ENCODE measurements at regions not wholly inside any gene's neighbourhood (a gene's known extent, or its start where the extent isn't known, plus 50 kb on each side); places are given as distances from the start of the nearest gene placed in this dataset.

DNA sequence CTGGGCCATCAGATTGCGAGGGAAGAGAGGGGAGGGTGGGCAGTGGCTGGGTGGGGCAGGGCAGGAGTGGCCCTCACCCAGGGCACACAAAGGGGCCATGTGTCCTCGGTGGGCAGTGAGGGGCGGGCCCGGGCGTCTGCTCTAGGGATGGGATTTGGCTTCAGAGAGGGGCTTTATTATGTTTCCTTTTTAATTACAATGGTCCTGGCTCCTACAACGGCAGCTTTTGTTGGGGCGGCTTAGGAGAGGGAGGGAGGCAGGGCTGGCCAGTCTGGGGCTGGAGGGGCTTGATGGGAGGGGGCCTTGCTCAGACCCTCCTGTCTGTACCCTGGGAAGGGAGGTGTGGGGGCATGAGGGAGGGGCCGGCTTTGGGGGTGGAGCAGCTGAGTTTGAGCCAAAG is 102.8 kb upstream of the WNT4 start:
- DNase-seq (ENCODE audit: low read depth) = no peak

DNA sequence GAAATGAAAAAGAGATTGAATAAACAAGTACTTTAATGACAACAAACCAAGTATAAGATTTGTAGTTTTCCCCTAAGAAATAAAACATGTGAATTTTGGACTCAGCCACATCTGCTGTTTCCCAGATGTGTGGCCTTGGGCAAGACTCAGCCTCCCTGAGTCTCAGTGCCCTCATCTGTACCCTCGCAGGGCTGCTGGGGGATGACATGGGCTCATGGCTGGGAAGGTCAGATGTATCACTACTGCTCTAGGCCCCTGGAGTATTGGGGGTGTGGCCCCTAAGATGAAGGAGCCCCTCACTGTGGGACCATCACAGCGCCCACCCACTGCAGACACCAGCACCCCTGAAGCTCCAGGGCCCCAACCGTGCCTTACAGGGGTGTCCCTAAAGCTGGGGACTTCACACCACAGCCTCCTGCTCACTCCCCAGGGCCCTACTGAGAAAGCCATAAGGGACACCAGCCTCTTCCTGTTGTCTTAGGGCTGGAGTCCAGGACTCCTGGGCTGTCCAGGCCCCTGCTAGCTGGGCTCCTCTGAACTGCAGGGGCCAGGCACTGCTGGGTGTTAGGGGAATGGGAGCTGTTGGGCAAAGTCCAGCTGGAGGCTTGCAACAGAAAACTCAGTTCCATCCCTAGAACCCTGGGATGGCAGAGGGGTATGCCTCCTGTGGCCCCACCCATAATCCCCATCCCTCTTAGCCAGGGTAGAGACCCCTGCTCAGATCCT is 104.0 kb upstream of the WNT4 start:
- no peak for DNase-seq (ENCODE audit: low read depth)

DNA sequence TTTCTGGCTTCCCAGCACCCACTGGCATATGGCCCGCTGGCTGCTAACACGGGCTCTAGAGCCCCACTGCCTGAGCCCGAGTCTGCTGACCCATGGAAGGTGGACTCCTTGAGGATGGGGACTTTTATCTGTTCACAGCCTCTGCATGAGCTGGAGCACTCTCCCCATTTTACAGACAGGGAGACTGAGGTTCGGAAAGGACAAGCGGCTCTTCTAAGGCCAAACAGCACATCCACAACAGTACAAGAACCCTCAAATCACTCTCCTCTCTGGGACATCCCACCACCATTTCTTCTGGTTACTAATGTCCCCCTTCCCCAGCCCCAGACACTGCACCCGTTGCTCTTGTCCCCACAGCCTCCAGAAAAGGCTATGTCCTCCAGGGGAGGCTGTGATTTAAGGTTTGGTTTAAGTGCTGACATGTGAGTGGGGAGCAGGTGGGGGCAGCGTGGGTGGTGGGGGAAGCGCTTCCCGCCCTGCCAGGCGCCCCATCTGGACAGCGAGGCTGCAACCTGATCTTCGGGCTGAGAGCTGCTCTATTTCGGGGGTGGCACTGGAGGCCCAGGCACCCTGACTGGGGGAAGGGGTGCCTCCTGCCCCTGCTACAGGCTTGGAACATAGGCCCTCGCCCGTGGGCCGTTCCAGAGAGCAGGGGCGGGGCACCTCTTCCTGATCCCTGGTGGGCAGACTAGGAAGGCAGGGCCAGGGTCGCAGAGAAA is 104.8 kb upstream of the WNT4 start:
- DNase-seq (ENCODE audit: low read depth) = no peak

DNA sequence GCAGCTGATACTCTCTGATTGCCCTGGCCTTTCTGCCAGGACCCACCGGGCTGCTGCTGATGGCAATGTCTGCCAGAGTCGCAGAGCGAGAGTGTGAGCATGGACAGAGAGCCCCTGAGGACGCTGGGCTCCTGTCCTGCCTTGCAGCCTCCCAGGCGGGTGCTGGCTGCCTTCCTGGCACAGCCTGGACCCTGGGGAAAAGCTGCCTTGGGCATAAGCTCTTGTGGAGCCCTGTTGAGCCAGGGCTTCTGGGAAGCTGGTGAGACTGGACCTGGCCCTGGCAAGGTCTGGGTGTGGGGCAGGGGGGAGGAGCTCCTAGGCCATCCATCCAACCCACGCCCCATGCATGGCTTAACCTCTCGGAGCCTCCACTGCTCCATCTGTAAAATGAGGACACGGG is 105.8 kb upstream of the WNT4 start:
- no peak for DNase-seq (ENCODE audit: low read depth)

DNA sequence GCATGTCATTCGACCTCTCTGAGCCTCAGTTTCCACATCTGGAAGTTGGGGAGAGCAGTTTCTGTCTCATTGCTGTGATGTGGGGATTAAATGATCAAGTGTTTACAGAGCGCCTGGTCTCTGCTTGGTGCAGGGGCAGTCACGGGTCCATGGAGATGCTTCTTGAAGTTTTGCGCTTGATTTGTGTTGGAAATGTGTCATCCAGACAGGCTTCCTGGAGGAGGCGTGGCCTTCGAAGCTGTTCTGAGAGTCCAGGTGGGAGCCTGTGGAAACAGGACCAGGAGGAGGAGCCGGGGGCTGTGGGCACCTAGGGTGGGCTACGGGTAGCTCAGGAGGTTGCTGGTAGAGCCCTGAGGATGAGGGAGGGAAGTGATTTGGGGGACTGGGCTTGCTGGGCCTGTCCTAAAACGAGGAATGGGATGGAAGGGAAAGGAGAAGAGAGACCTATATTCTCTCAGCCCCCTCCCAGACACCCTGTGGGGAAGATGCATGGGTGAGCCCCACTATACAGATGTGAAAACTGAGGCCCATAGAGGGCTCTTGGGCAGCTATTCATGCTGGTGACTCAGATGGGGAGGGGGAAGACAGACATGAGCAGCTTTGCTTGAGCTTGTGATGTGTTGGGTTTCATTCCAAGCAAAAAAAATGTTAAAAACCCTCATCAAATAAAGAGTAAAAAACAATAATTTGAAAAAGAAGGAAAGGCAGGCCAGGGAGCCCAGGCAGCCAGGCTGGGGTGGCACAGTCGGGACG is 107.2 kb upstream of the WNT4 start:
- DNase-seq (ENCODE audit: low read depth) = no peak

DNA sequence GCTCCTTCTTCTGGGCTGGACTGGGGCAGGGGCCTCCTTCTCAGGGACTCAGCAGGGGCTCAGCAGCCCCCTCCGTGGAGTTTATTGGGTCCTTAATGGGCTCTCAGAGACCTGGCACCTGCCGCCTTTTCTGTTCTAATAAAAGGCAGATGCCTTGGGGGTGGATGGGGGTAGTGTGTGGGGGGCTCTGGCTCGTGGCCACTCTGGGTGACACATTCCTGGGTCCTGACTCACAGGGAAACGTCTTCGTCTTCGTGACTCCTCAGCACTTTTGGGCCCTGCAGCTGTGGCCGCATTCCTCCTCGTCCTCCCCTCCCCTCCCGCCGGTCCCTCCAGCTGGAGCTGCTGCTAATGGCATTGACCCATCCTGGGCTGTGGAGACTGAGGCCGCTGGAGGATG is 107.8 kb upstream of the WNT4 start:
- no peak for DNase-seq (ENCODE audit: low read depth)

DNA sequence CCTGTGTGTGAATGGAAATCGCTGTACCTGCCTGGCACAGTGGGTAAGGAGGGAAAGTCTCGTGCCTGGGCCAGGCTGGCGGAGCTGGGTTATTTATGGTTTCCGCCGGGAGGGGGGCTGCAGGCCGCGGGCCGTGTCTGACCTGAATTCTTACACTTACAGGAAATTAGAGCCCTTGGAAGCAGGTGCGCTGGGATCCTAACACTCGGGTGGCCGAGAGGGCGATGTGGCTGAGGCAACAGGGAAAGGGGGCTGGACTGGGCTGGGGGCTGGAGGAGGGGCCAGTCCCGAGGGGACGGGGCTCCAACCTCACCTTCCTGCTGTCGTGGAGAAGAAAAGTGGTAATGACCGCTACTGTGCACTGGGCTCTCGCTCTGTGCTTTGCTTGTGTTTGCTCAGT is 109.4 kb upstream of the WNT4 start:
- DNase-seq (ENCODE audit: low read depth) = no peak

DNA sequence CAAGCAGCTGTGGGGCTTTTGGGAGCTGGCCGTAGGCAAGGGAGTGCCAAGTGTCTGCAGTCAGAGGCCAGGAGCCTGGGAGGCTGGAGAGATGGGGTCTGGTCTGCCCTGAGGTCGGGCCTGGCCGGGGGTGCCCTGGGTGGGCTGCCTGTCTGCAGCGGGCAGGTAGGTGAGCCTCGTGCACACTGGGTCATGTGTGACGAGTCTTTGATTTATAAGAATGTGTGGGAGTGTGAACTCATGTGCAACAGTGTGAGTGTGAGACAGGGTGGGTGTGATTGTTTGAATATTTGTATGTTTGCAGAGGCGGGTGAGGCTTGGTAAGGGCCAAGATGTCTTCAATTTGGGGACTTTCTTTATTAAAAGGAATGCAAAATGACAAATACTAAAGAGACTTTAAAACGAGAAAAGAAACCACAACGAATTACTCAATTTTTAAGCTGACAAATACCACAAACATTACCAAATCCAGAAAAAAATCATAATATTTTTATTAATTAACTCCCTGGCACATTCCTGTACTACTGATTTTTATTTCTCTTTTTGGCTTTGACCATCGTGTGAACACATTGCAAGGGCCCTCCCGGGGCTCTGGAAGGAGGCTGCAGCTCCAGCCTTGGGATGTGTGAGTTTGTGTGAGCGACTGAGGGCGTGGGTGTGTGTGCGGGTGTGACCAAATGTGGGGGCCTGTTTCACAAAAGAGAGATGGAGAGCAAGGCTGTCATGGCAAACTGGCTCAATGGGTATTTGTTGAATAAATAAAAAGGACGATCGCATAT is 110.3 kb upstream of the WNT4 start:
- DNase-seq (ENCODE audit: low read depth) = no peak

DNA sequence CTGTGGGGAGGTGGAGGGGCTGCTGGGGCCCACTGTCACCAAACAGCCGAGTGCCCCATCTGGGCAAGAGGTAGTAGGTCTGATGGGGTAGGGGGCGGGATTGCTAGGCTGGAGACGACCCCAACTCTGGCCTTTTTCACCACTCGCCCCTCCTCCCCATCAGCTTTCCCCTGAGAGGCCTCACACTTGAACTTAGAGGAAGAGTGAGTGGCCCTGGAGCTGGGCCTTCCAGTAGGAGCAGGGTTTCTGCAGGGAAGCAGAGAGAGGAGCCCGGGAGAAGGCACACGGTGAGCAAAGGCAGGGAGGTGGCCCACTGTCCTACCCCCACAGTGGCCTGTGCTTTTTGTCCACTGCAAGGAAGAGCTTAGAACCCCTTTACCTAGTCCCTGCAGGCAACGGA is 111.9 kb upstream of the WNT4 start:
- no peak for DNase-seq (ENCODE audit: low read depth)

DNA sequence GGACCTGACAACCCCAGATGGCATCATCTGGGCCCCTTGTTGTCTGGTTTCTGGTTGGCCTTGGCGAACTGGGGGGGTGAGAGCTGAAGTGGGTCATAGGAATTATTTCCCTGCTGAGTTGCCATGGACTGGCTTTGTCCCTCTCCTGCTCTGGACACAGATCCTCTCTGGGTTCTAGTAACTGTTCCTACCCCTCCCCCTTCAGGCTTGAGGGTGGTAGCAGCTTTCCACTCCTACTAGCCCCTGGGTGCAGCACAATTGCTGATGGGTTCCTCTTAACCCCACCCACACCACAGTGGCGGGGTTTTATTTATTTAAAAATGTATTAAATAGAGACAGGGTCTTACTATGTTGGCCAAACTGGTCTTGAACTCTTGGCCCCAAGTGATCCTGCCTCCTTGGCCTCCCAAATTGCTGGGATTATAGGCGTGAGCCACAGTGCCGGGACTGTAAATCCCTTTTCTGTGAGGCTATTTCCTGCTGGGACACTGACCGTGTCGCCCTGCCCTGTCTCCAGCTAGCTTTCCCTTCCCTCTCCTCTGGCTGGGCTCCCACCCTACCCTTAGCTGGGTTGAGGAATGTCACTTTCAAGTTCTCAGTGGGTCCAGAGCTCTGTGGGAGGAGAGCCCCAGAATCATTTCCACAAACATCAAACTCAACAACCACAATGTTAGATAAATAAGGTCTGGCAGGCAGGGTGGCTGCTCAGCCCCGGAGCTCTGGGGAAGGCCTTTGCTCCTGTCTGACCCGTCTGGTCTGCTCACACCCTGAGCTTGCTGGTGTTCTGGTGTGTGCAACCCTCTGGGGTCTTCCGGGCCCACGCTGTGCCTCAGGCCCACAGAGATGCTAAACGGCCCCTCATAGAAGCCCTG is 112.7 kb upstream of the WNT4 start:
- no peak for DNase-seq (ENCODE audit: low read depth)

DNA sequence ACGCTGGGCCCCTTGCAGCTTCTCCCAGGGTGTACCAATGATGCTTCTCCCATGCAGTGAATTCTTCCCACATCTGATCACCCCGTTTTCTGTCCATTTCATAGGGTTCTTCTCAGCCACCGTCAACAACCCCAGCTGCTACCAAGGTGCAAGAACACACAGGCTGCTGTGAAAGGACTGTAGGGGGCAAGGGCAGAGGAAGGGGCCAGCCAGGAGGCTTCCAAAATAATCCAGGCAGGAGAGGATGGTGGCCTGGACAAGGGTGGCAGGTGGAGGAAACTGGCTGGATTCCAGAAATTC is 113.3 kb upstream of the WNT4 start:
- no peak for DNase-seq (ENCODE audit: low read depth)

DNA sequence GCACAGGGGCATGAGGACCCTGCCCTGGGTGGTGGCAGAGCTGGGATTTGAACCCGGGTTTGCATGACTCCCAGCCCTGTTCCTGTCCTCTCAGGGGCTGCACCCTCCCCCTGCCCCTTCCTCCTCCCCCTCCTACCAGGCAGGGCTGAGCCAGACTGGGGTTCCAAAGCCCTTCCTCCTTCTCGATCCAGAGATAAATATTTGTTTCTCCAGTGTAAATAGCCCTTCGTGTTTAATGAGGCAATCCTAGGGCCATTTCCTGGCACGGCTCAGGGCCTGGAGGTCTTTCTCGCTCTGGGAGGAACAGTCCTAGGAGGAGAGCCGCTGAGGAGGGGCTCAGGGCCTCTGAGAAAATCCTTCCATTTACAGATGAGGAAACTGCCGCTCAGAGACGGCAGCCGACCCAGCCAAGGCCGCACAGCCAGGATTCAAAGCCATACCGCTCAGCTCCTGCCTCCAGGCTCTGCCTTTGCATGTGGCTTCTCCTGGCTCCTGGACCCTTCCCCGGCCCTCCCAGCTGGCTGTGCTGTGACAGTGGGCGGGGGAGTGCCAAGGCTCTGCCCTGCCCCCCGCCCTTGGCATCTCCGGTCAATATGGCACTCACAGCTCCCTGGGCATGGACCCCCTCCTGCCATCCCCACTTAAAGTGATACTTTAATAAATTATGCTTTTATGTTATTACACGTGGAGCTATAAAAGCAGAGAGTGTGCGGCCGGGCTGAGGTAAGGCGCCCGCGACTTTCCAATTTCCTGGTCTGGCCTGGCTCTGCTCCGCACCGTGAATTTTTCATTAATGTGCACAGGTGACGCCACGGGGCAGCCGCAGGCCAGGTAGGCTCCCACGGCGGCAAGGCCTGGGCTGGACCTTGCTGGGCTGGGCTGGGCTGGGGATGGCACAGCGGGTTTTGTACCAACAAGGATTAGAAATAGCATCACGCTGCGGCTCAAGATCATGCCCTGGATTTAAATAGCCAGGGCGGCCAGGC is 114.7 kb upstream of the WNT4 start:
- no peak for DNase-seq (ENCODE audit: low read depth)

DNA sequence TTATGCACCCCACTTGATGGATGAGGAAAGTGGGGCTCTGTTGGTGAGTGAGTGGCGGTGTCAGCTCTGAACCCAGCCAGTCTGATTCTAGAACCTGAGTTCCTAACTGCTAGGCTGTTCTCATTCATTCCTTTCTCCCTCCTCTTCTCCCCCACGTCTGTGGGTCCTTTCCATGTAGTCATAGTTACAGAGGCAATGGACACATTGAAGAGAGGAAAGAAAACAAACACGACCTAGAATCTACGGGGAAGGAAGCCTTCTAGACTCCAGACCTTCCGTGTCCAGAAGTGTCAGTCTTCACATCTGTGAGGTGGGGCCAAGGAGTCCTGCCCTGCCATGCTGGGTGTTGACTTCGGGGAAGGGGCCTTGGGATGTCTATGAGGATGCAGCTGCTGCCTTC is 115.8 kb upstream of the WNT4 start:
- DNase-seq (ENCODE audit: low read depth) = no peak

DNA sequence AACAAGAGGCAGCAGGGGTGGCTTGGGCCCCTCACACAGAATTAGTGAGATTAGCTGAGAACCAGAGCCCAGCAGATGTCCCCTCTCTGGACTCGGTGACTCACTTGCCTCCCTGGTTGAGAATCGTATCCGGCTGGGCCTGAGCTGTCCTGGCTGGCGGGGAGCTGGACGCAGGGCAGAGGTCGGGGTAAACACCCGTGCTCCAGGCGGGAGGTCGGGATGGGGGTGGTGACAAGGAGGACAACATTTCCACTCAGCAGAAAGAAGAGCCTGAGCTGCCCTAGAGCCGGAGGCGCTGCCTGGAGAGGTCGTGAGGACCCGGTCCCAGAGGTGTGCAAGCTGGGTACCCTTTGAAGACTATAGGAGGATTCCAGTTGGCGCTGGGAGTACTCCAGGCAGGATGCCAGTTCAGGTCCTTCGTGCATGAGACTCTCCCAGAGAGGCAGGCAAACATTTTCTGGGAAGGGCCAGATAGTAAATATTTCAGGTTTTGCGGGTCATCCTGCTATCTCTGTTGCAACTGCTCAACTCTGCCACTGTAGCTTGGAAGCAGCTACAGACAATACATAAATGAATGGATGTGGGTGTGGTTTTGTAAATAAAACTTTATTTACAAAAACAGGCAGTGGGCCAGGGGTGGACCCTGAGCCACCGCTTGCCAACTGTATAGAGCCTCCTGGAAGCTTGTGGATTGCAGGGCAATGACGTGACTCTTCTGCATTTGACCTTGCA is 116.8 kb upstream of the WNT4 start:
- DNase-seq (ENCODE audit: low read depth) = no peak

DNA sequence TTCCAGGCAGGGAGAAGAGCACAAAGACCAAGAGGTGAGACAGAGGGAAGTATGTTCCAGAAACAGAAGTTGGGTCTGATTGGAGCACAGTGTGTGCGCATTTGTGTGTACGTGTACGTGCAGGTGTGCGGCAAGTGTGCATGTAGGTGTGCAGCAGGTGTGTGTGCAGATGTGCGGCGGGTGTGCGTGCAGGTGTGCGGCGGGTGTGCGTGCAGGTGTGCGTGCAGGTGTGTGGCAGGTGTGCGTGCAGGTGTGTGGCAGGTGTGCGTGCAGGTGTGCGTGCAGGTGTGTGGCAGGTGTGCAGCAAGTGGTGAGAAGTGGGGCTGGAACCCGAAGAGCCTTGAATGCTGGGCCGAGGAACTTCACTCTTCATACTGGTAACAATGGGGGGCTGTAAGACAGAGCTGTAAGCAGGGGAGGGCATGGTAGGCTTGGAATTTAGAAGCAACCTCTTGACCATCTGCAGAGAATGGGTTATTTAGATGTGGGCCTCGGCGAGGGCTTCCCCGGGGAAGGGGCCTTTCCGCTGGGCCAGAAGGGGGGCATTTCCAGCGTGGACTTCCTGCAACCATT is 118.0 kb upstream of the WNT4 start:
- no peak for DNase-seq (ENCODE audit: low read depth)

DNA sequence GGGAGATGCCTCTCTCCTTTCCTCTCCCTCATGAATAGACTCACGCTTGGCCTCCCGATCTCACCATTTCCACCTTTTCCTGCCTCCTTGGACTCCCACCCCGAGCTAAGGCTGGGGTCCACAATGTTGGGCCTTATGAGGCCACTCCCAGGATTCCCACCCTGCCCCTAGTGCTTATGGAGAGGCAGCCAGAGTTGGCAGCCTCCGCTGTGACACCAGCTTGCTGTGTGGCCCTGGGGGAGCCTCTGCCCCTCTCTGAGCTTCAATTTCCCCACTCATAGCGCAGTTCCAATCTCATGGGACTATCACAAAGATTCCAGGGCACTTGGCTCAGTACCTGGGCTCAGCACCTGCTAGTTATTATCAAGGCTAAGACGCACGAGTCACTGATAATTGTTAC is 118.7 kb upstream of the WNT4 start:
- DNase-seq (ENCODE audit: low read depth) = no peak

DNA sequence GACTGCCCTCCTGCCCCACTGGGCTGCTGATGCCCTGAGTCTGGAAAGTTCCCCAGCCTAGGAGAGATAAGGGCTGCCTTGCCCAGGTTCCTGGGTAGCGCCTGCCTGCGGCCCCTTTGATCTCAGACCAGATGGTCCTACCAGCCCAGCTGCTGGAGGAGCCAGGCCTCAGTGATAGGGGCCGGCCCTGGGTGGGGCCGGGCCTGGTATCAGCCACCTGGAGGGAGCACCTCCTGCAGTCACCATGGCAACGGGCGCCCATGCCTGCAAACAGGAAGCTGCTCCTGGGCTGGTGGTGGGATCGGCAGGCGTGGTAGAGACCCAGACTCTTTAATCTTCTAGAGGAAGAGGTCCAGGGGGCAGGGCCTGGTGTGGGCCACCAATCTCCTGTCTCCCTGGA is 119.7 kb upstream of the WNT4 start:
- no peak for DNase-seq (ENCODE audit: low read depth)

DNA sequence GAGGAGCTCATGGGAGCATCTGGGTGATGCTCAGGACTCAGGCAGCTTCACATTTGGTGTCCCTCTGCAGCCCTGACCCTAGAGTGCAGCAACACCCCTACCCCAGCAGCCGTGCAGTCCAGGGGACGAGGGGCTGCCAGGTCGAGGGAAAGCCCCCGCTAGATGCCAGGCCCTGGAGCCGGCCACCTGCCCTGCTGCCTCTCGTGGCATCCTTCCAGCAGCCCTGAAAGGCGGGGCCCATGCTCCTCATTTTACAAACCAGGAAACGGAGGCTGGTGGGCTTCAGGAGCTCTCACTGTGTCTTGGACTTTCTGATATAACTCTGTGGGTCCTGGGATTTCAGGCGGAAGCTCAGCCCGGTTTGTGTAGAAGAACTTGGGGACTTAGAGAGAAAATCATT is 120.5 kb upstream of the WNT4 start:
- no peak for DNase-seq (ENCODE audit: low read depth)
